ENCODE measurements at regions not wholly inside any gene's neighbourhood (a gene's known extent, or its start where the extent isn't known, plus 50 kb on each side); places are given as distances from the start of the nearest gene placed in this dataset.

DNA sequence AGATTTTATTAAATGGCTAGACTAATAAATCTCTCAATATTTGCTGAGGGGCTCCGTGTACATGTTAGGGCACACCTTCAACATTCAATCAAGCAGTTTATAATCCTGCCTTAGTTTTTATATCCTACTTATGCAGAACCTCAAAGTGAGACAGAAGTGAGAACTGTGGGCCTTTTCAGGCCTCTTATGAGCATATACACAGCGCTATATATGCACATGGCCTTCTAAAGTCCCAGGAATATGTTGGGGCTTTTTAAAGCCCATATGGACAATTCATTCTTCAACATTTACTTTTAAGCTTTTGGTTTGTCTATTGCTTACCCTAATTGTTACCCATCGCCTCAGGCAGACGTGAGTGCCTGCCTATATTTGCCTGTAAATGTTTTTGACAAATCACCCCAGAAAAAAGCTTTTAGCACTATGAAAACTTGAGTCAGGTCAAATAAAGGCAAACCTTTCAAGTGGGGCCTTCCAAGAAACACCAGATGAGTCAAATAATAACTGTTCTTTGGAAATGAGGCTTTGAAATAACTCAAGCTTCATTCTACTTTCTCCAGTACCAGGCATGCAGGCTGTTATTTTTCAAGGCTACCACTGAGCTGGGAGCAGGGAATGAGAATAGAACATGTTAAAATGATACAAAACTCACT lies 58.2 kb downstream of the ESM1 start:
- ChIA-PET CTCF (interaction anchor here (0.8 to 3.5 kb wide), 3 partner anchors 17 to 110 kb away, joined by 4 to 20 read pairs (median 8); no protein-coding TSS in a partner anchor), POLR2A (interaction anchor here (0.7 to 1.1 kb wide), 3 partner anchors 22 to 176 kb away, joined by 3 to 4 read pairs (median 3); no protein-coding TSS in a partner anchor)
- Mint-ChIP-seq H3K27ac (peak overlapping the region; percentile 27), H3K9me3 (peaks cover 24% of the 10 kb centered on the region), H3K27me3 (peaks cover 16% of the 10 kb centered on the region), H3K36me3 (ENCODE audit: low read depth) (peaks cover 20% of the 10 kb centered on the region), H3K4me3 (no peak overlapping the region), H3K4me1 (peaks cover 18% of the 10 kb centered on the region)
- no peak for DNase-seq

DNA sequence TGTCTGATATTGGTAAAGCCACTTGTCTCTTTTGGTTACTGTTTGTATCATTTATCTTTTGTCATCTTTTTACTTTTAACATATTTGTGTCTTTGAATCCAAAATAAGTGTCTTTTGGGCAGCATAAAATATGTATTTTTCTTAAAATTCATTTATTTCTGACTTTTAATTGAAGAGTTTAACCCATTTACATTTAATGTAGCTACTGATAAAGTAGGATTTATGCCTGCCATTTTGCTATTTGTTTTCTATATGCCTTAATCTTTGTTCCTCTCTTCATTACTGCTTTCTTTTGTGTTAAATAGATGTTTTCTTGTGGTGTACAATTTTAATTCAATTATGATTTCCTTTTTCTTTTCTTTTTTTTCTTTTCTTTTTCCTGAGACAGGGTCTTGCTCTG lies 60.9 kb downstream of the ESM1 start:
- Mint-ChIP-seq H3K4me3 (no peak overlapping the region), H3K36me3 (ENCODE audit: low read depth) (peaks cover 37% of the 10 kb centered on the region), H3K4me1 (peaks cover 18% of the 10 kb centered on the region), H3K27me3 (peaks cover 37% of the 10 kb centered on the region), H3K9me3 (peaks cover 36% of the 10 kb centered on the region), H3K27ac (no peak overlapping the region)
- DNase-seq = no peak
- POLR2A ChIA-PET = no interaction called here
- CTCF ChIA-PET = interaction anchor here (3.5 kb wide), 1 partner anchor 19 kb away, joined by 20 read pairs; no protein-coding TSS in a partner anchor

DNA sequence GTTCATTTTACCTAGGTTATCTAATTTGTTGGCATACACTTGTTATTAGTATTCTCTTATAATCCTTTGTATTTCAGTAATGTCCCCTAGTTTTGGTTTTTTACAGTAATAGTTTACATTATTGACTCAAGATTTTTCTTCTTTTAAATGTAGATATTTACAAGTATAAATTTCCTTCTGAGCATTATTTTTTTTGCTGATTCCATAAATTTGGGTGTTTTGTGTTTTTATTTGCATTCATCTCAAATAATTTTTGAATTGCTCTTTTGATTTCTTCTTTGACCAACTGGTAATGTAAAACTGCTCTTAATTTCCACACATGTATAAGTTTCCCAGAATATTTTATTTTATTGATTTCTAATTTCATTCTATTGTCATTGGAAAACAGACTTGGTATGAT lies 68.1 kb downstream of the ESM1 start:
- no peak overlapping the region for H3K27ac Mint-ChIP-seq
- ChIA-PET CTCF (no interaction called here), POLR2A (no interaction called here)
- peaks cover 60% of the 10 kb centered on the region for H3K27me3 Mint-ChIP-seq
- peaks cover 18% of the 10 kb centered on the region for H3K36me3 Mint-ChIP-seq (ENCODE audit: low read depth)
- no peak for DNase-seq
- H3K4me1 Mint-ChIP-seq = no peaks in the 10 kb centered on the region
- H3K9me3 Mint-ChIP-seq = peaks cover 15% of the 10 kb centered on the region
- H3K4me3 Mint-ChIP-seq = no peak overlapping the region

DNA sequence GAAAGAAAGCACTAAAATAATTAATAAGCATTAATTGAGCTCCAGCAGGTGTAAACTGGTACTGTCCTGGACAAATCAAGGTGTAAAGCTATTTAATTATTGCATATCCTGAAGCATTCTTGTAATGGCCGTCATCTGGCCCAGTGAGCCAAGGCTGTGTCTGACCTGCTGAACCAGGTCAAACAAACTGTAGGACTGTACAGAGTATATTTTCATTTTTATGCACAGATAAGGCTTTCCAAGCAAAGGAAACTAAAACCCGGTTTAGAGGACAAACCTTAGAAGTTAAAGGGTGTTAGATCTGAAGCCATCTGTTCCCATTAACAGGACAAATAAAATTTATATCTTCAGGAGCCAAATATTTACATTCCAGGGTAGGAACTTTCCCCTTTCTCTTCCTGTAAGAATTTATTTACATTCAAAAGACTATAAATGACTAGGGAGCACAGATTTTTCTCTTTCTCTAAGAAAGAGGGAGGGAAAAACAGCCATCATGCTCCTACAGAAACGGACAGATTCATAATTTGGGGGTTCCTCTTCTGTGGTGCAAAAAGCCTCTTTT lies 69.8 kb downstream of the ESM1 start:
- Mint-ChIP-seq H3K27me3 (peaks cover 45% of the 10 kb centered on the region), H3K4me3 (no peak overlapping the region), H3K9me3 (peaks cover 4% of the 10 kb centered on the region), H3K4me1 (no peaks in the 10 kb centered on the region), H3K27ac (no peak overlapping the region), H3K36me3 (ENCODE audit: low read depth) (peaks cover 1% of the 10 kb centered on the region)
- ChIA-PET POLR2A (no interaction called here), CTCF (interaction anchor here (1.8 to 2.4 kb wide), 3 partner anchors 9 to 246 kb away, joined by 6 to 7 read pairs (median 7); no protein-coding TSS in a partner anchor)
- DNase-seq = no peak

DNA sequence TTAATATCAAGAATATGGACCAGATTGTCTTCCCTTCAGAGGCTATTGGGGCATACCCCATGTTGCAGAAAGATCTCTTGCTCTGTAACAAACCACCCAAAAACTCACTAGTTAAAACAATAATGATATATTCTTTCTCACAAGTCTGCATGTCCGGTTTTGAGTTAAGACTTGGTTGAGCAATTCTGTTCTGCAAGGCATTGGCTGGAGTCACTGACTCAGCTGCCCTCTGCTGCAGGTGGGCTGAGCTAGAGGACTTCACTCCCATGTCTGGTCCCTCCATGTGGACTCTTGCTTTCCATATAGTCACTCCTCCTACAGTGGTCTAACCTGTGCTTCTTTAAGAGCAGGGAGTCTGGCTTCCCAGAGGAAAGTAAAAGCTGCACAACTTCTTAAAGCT lies 73.4 kb downstream of the ESM1 start:
- no peak for DNase-seq
- no peaks in the 10 kb centered on the region for H3K9me3 Mint-ChIP-seq
- POLR2A ChIA-PET = no interaction called here
- peaks cover 10% of the 10 kb centered on the region for H3K4me1 Mint-ChIP-seq
- H3K4me3 Mint-ChIP-seq = no peak overlapping the region
- no peaks in the 10 kb centered on the region for H3K36me3 Mint-ChIP-seq (ENCODE audit: low read depth)
- CTCF ChIA-PET = interaction anchor here (1.0 to 1.9 kb wide), 4 partner anchors 32 to 248 kb away, joined by 3 to 6 read pairs (median 4); partner anchors contain the start of gene GPX8
- peaks cover 39% of the 10 kb centered on the region for H3K27me3 Mint-ChIP-seq
- no peak overlapping the region for H3K27ac Mint-ChIP-seq

- Mint-ChIP-seq H3K27ac (no peak overlapping the region), H3K4me3 (no peak overlapping the region), H3K9me3 (no peaks in the 10 kb centered on the region), H3K4me1 (peaks cover 16% of the 10 kb centered on the region), H3K36me3 (ENCODE audit: low read depth) (no peaks in the 10 kb centered on the region), H3K27me3 (peaks cover 38% of the 10 kb centered on the region)
- no peak for DNase-seq
- CTCF ChIA-PET = interaction anchor here (1.2 to 8.1 kb wide), 2 partner anchors 249 to 250 kb away, joined by 5 to 104 read pairs; partner anchors contain the start of gene GPX8
- POLR2A ChIA-PET = no interaction called here
Measured at GRCh38 chr5:54909911-54910870, 75.2 kb downstream of the ESM1 start.

GRCh38 chr5:54908774-54909525 lies 76.4 kb downstream of the ESM1 start:
- peaks cover 27% of the 10 kb centered on the region for H3K4me1 Mint-ChIP-seq

GRCh38 chr5:54905942-54906537 lies 79.4 kb downstream of the ESM1 start:
- Mint-ChIP-seq H3K27ac (no peak overlapping the region), H3K4me1 (peaks cover 51% of the 10 kb centered on the region)
- POLR2A ChIA-PET = interaction anchor here (1.0 to 2.5 kb wide), 5 partner anchors 21 to 254 kb away, joined by 3 to 12 read pairs (median 6); partner anchors contain the start of gene GPX8

More at GRCh38 chr5:54908774-54909525, 76.4 kb downstream of the ESM1 start:
- POLR2A ChIA-PET = interaction anchor here (0.9 to 1.5 kb wide), 3 partner anchors 22 to 200 kb away, joined by 3 to 5 read pairs (median 3); no protein-coding TSS in a partner anchor
- Mint-ChIP-seq H3K9me3 (no peaks in the 10 kb centered on the region), H3K27ac (no peak overlapping the region), H3K4me3 (no peak overlapping the region), H3K27me3 (peaks cover 40% of the 10 kb centered on the region), H3K36me3 (ENCODE audit: low read depth) (no peaks in the 10 kb centered on the region)
- CTCF ChIA-PET = interaction anchor here (0.6 to 8.1 kb wide), 8 partner anchors 14 to 253 kb away, joined by 3 to 104 read pairs (median 14); partner anchors contain the start of gene GPX8
- DNase-seq = no peak

GRCh38 chr5:54905246-54905795 lies 80.1 kb downstream of the ESM1 start:
- Mint-ChIP-seq H3K27me3 (peaks cover 46% of the 10 kb centered on the region), H3K9me3 (no peaks in the 10 kb centered on the region), H3K36me3 (ENCODE audit: low read depth) (no peaks in the 10 kb centered on the region), H3K4me3 (no peak overlapping the region), H3K4me1 (peaks cover 51% of the 10 kb centered on the region), H3K27ac (no peak overlapping the region)
- no peak for DNase-seq
- CTCF ChIA-PET = interaction anchor here (0.7 to 8.1 kb wide), 30 partner anchors 9 to 389 kb away, joined by 3 to 104 read pairs (median 6); partner anchors contain the start of genes GPX8 and SNX18
- POLR2A ChIA-PET = interaction anchor here (0.9 to 1.5 kb wide), 4 partner anchors 22 to 254 kb away, joined by 3 to 7 read pairs (median 4); partner anchors contain the start of gene GPX8

More at GRCh38 chr5:54905942-54906537, 79.4 kb downstream of the ESM1 start:
- Mint-ChIP-seq H3K27me3 (peaks cover 46% of the 10 kb centered on the region), H3K4me3 (no peak overlapping the region), H3K9me3 (no peaks in the 10 kb centered on the region), H3K36me3 (ENCODE audit: low read depth) (no peaks in the 10 kb centered on the region)
- DNase-seq = peak; percentile 80
- CTCF ChIA-PET = interaction anchor here (0.5 to 8.1 kb wide), 49 partner anchors 9 to 390 kb away, joined by 3 to 104 read pairs (median 4); partner anchors contain the start of genes CDC20B, ESM1, GPX8 and SNX18

DNA sequence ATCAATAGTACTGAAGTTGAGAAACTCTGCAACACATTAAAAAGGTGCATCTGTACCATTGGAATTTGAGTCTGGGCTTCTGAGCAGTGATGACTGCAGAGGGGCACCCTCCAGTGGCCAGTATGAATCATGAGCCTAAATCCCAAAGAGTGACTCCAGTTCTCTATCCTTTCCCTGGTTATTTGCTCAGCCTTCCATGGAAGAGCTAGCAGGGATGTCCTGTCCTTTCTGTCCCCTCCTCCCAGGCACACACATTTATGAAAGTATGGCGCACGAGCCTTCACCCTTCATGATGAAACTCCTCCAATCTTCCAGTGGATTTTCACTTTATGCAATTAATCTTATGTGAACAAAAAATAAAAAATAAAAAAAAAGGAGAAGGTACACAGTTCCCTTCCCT lies 81.0 kb downstream of the ESM1 start:
- Mint-ChIP-seq H3K4me1 (peaks cover 47% of the 10 kb centered on the region), H3K9me3 (no peaks in the 10 kb centered on the region), H3K36me3 (ENCODE audit: low read depth) (no peaks in the 10 kb centered on the region), H3K27me3 (peaks cover 50% of the 10 kb centered on the region), H3K4me3 (no peak overlapping the region), H3K27ac (no peak overlapping the region)
- POLR2A ChIA-PET = interaction anchor here (0.6 to 1.7 kb wide), 3 partner anchors 133 to 255 kb away, joined by 3 to 5 read pairs (median 3); partner anchors contain the start of gene GPX8
- DNase-seq = no peak
- CTCF ChIA-PET = interaction anchor here (0.9 to 8.1 kb wide), 15 partner anchors 22 to 387 kb away, joined by 3 to 104 read pairs (median 5); partner anchors contain the start of genes GPX8 and SNX18
